ENCODE measurements at regions not wholly inside any gene's neighbourhood (a gene's known extent, or its start where the extent isn't known, plus 50 kb on each side); places are given as distances from the start of the nearest gene placed in this dataset.

DNA sequence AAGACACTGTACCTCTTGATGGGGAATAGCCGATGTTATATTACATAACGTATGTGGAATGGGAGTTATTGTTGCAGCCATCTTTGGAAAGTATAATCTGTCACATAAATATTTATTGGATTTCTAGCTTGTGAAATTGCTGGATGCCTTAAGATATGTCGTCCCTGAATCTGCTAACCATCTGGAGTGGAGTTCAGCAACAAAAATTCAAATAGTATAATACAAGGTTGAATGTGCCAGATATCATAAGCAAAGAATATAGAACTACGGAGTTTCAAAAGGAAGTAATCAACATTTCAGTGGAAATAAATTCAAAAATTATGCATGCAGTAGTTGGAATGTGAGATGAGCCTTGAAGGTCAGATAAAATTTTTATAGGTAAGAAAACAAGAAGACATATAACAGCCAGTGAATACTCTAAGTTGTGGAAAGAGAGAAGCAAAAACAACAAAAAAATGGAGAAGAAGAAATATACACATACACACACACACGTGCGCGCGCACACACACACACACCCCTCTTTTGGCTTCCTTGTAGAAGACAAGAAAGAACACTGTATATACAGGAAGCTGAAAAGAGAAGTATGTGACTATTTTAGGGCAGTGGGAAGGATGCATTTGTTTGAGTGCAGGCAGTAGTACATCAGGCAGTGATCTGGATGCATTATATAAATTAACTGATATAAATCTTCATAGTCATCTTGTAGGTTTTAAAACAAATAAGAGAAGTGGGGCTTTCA lies 516.7 kb downstream of the KCNT2 start:
- no peak overlapping the region for H3K27ac ChIP-seq (ENCODE audit: low read length)
- H3K4me3 ChIP-seq (ENCODE audit: low read length) = no peak overlapping the region

DNA sequence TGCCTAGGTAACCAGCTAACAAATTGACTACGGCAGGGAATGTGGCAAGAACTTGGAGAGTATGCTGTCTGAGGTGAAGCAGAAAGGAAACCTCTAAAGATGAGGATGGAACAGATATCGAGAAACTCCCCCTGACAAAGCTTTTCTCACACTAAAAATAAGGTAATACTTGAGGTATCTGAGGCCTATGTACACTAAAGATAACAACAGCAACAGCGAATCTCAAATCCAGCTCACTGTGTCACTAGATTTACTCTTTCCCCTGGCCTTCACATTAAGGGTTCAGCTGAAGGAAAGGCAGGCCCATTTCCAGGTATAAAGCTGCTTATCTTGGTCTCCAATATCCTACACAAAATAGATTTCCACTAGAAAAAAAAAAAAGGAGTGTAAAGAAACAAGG lies 518.0 kb downstream of the KCNT2 start:
- H3K36me3 ChIP-seq (ENCODE audit: control insufficient read depth, insufficient read depth, low read length) = no peaks in the 10 kb centered on the region
- no peaks in the 10 kb centered on the region for H3K9me3 ChIP-seq (ENCODE audit: control insufficient read depth, insufficient read depth, low read length)
- DNase-seq (ENCODE audit: low read depth, low spot score) = no peak
- no peaks in the 10 kb centered on the region for H3K4me1 ChIP-seq (ENCODE audit: control insufficient read depth, insufficient read depth, low read length)
- H3K27ac ChIP-seq (ENCODE audit: low read length) = no peak overlapping the region
- WGBS (ENCODE audit: insufficient coverage, insufficient read length) = no CpG with 5 or more reads among the region's 3 CpGs
- H3K4me3 ChIP-seq (ENCODE audit: low read length) = no peak overlapping the region
- no peaks in the 10 kb centered on the region for H3K27me3 ChIP-seq (ENCODE audit: control insufficient read depth, insufficient read depth, low read length)

More for the DNA sequence above, 516.7 kb downstream of the KCNT2 start:
- no peak for DNase-seq (ENCODE audit: low read depth, low spot score)
- H3K27me3 ChIP-seq (ENCODE audit: control insufficient read depth, insufficient read depth, low read length) = no peaks in the 10 kb centered on the region
- no peaks in the 10 kb centered on the region for H3K36me3 ChIP-seq (ENCODE audit: control insufficient read depth, insufficient read depth, low read length)
- H3K9me3 ChIP-seq (ENCODE audit: control insufficient read depth, insufficient read depth, low read length) = no peaks in the 10 kb centered on the region
- no peaks in the 10 kb centered on the region for H3K4me1 ChIP-seq (ENCODE audit: control insufficient read depth, insufficient read depth, low read length)
- no CpG with 5 or more reads among the region's 8 CpGs for WGBS (ENCODE audit: insufficient coverage, insufficient read length)

DNA sequence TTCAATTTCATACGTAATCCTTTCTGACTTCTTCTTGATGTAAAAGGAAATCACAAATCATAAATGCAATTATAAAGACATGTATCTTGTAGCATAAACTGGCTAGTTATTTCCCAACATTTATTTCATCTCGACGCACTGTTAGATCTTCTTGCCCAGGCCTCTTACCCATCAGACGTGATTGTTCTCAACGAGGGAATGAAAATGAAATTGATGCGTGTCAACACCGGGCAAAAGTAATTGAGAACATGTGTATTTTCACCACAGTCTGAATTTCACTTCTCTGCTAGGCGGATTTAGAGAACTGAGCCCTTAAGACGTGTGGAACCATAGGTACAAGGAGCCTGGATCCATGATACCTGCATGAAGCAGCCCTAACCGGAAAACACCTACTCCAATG lies 519.7 kb downstream of the KCNT2 start:
- H3K36me3 ChIP-seq (ENCODE audit: control insufficient read depth, insufficient read depth, low read length) = no peaks in the 10 kb centered on the region
- H3K4me3 ChIP-seq (ENCODE audit: low read length) = no peak overlapping the region
- WGBS (ENCODE audit: insufficient coverage, insufficient read length) = no CpG with 5 or more reads among the region's 10 CpGs
- no peak for DNase-seq (ENCODE audit: low read depth, low spot score)
- H3K4me1 ChIP-seq (ENCODE audit: control insufficient read depth, insufficient read depth, low read length) = no peaks in the 10 kb centered on the region
- H3K27ac ChIP-seq (ENCODE audit: low read length) = no peak overlapping the region
- H3K27me3 ChIP-seq (ENCODE audit: control insufficient read depth, insufficient read depth, low read length) = no peaks in the 10 kb centered on the region
- no peaks in the 10 kb centered on the region for H3K9me3 ChIP-seq (ENCODE audit: control insufficient read depth, insufficient read depth, low read length)

DNA sequence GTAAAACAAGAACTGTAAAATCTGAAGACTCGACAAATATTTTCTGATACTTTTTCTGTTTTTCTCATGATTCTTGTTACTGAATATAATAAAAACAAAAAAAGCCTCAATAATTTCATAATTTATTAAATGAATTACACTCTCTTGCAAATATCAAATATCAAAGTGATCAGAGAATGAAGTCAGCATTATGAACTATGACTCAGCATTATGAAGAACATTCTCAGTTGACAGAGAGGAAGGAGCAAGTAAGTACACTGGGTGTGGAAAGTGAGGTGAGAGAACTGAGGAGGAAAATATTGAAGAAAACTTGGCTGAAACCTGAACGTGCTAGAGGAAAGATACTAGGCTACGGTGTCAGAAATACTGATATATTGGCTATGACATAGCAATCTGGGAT lies 529.5 kb downstream of the KCNT2 start:
- Histone ChIP-seq H3K4me3 (ENCODE audit: low read length) (no peak overlapping the region), H3K4me1 (ENCODE audit: control insufficient read depth, insufficient read depth, low read length) (no peaks in the 10 kb centered on the region), H3K27me3 (ENCODE audit: control insufficient read depth, insufficient read depth, low read length) (no peaks in the 10 kb centered on the region), H3K27ac (ENCODE audit: low read length) (no peak overlapping the region), H3K9me3 (ENCODE audit: control insufficient read depth, insufficient read depth, low read length) (no peaks in the 10 kb centered on the region), H3K36me3 (ENCODE audit: control insufficient read depth, insufficient read depth, low read length) (no peaks in the 10 kb centered on the region)
- no CpG with 5 or more reads among the region's 3 CpGs for WGBS (ENCODE audit: insufficient coverage, insufficient read length)
- no peak for DNase-seq (ENCODE audit: low read depth, low spot score)

GRCh38 chr1:196075621-196076020 lies 532.6 kb downstream of the KCNT2 start:
- DNase-seq (ENCODE audit: low read depth, low spot score) = no peak
- H3K27ac ChIP-seq (ENCODE audit: low read length) = no peak overlapping the region
- no peaks in the 10 kb centered on the region for H3K27me3 ChIP-seq (ENCODE audit: control insufficient read depth, insufficient read depth, low read length)
- no peaks in the 10 kb centered on the region for H3K36me3 ChIP-seq (ENCODE audit: control insufficient read depth, insufficient read depth, low read length)
- no peak overlapping the region for H3K4me3 ChIP-seq (ENCODE audit: low read length)
- H3K9me3 ChIP-seq (ENCODE audit: control insufficient read depth, insufficient read depth, low read length) = no peaks in the 10 kb centered on the region
- no CpG with 5 or more reads among the region's 1 CpG for WGBS (ENCODE audit: insufficient coverage, insufficient read length)
- H3K4me1 ChIP-seq (ENCODE audit: control insufficient read depth, insufficient read depth, low read length) = no peaks in the 10 kb centered on the region

DNA sequence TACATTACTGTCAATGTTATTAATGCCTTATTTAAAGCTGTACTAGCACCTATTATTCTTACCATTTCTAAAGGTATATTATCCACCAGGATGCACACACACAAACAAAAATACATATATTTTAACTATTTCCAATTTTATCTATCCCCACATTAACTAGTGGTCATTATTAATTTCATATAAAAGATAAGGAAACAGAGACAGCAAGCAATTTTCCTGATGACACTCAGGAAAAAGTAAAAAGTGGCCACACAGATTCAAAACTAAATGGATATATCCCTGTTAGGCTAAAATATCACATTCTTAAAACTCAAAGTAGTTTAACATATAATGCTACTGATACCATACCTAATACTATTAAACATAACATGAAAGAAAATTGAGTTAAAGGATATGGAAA lies 534.1 kb downstream of the KCNT2 start:
- Histone ChIP-seq H3K4me1 (ENCODE audit: control insufficient read depth, insufficient read depth, low read length) (no peaks in the 10 kb centered on the region), H3K9me3 (ENCODE audit: control insufficient read depth, insufficient read depth, low read length) (no peaks in the 10 kb centered on the region), H3K27ac (ENCODE audit: low read length) (no peak overlapping the region), H3K36me3 (ENCODE audit: control insufficient read depth, insufficient read depth, low read length) (no peaks in the 10 kb centered on the region), H3K4me3 (ENCODE audit: low read length) (no peak overlapping the region), H3K27me3 (ENCODE audit: control insufficient read depth, insufficient read depth, low read length) (no peaks in the 10 kb centered on the region)
- DNase-seq (ENCODE audit: low read depth, low spot score) = no peak

GRCh38 chr1:196071447-196071846 lies 536.8 kb downstream of the KCNT2 start:
- no peaks in the 10 kb centered on the region for H3K36me3 ChIP-seq (ENCODE audit: control insufficient read depth, insufficient read depth, low read length)
- no peak overlapping the region for H3K27ac ChIP-seq (ENCODE audit: low read length)
- H3K4me3 ChIP-seq (ENCODE audit: low read length) = no peak overlapping the region
- no peak for DNase-seq (ENCODE audit: low read depth, low spot score)
- no CpG with 5 or more reads among the region's 1 CpG for WGBS (ENCODE audit: insufficient coverage, insufficient read length)
- H3K4me1 ChIP-seq (ENCODE audit: control insufficient read depth, insufficient read depth, low read length) = no peaks in the 10 kb centered on the region
- H3K9me3 ChIP-seq (ENCODE audit: control insufficient read depth, insufficient read depth, low read length) = no peaks in the 10 kb centered on the region
- no peaks in the 10 kb centered on the region for H3K27me3 ChIP-seq (ENCODE audit: control insufficient read depth, insufficient read depth, low read length)

- Histone ChIP-seq H3K36me3 (ENCODE audit: control insufficient read depth, insufficient read depth, low read length) (no peaks in the 10 kb centered on the region), H3K27me3 (ENCODE audit: control insufficient read depth, insufficient read depth, low read length) (no peaks in the 10 kb centered on the region), H3K4me1 (ENCODE audit: control insufficient read depth, insufficient read depth, low read length) (no peaks in the 10 kb centered on the region), H3K27ac (ENCODE audit: low read length) (no peak overlapping the region), H3K4me3 (ENCODE audit: low read length) (no peak overlapping the region), H3K9me3 (ENCODE audit: control insufficient read depth, insufficient read depth, low read length) (no peaks in the 10 kb centered on the region)
- DNase-seq (ENCODE audit: low read depth, low spot score) = no peak
- no CpG with 5 or more reads among the region's 2 CpGs for WGBS (ENCODE audit: insufficient coverage, insufficient read length)
These were observed 537.3 kb downstream of the KCNT2 start for GRCh38 chr1:196070940-196071339.

- WGBS (ENCODE audit: insufficient coverage, insufficient read length) = no CpG with 5 or more reads among the region's 2 CpGs
- no peak for DNase-seq (ENCODE audit: low read depth, low spot score)
These were observed 544.3 kb downstream of the KCNT2 start for GRCh38 chr1:196063952-196064351.

GRCh38 chr1:196063294-196063693 lies 544.9 kb downstream of the KCNT2 start:
- no peaks in the 10 kb centered on the region for H3K4me1 ChIP-seq (ENCODE audit: control insufficient read depth, insufficient read depth, low read length)
- H3K4me3 ChIP-seq (ENCODE audit: low read length) = no peak overlapping the region
- no CpG with 5 or more reads among the region's 3 CpGs for WGBS (ENCODE audit: insufficient coverage, insufficient read length)
- no peaks in the 10 kb centered on the region for H3K27me3 ChIP-seq (ENCODE audit: control insufficient read depth, insufficient read depth, low read length)
- DNase-seq (ENCODE audit: low read depth, low spot score) = no peak
- H3K9me3 ChIP-seq (ENCODE audit: control insufficient read depth, insufficient read depth, low read length) = no peaks in the 10 kb centered on the region
- H3K27ac ChIP-seq (ENCODE audit: low read length) = no peak overlapping the region
- H3K36me3 ChIP-seq (ENCODE audit: control insufficient read depth, insufficient read depth, low read length) = no peaks in the 10 kb centered on the region

More at GRCh38 chr1:196063952-196064351, 544.3 kb downstream of the KCNT2 start:
- H3K36me3 ChIP-seq (ENCODE audit: control insufficient read depth, insufficient read depth, low read length) = no peaks in the 10 kb centered on the region
- H3K4me1 ChIP-seq (ENCODE audit: control insufficient read depth, insufficient read depth, low read length) = no peaks in the 10 kb centered on the region
- no peak overlapping the region for H3K27ac ChIP-seq (ENCODE audit: low read length)
- H3K9me3 ChIP-seq (ENCODE audit: control insufficient read depth, insufficient read depth, low read length) = no peaks in the 10 kb centered on the region
- H3K27me3 ChIP-seq (ENCODE audit: control insufficient read depth, insufficient read depth, low read length) = no peaks in the 10 kb centered on the region
- H3K4me3 ChIP-seq (ENCODE audit: low read length) = no peak overlapping the region

DNA sequence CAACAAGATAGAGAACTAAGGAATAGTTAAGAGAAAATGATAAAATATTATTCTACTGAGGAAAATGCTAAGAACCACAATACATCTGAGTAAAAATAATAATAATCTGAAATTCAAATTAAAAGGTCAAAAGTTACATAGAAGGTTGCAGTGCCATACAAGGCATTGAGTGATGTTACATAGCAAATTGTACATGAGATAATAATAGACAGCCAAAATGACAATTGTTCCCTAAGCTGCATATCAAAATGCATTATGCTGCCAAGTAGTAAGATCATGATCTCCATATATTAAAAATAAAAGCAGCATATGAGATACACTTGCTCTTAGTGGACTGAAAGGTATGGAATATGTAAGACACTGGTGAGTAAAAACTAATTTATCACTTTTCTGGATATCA lies 547.7 kb downstream of the KCNT2 start:
- no peak overlapping the region for H3K27ac ChIP-seq (ENCODE audit: low read length)
- no peak overlapping the region for H3K4me3 ChIP-seq (ENCODE audit: low read length)
- no peaks in the 10 kb centered on the region for H3K4me1 ChIP-seq (ENCODE audit: control insufficient read depth, insufficient read depth, low read length)
- DNase-seq (ENCODE audit: low read depth, low spot score) = no peak
- no peaks in the 10 kb centered on the region for H3K36me3 ChIP-seq (ENCODE audit: control insufficient read depth, insufficient read depth, low read length)
- no peaks in the 10 kb centered on the region for H3K9me3 ChIP-seq (ENCODE audit: control insufficient read depth, insufficient read depth, low read length)
- no peaks in the 10 kb centered on the region for H3K27me3 ChIP-seq (ENCODE audit: control insufficient read depth, insufficient read depth, low read length)

Data from iPS DF 6.9 (cell line).